ENCODE measurements at regions not wholly inside any gene's neighbourhood (a gene's known extent, or its start where the extent isn't known, plus 50 kb on each side); places are given as distances from the start of the nearest gene placed in this dataset.

DNA sequence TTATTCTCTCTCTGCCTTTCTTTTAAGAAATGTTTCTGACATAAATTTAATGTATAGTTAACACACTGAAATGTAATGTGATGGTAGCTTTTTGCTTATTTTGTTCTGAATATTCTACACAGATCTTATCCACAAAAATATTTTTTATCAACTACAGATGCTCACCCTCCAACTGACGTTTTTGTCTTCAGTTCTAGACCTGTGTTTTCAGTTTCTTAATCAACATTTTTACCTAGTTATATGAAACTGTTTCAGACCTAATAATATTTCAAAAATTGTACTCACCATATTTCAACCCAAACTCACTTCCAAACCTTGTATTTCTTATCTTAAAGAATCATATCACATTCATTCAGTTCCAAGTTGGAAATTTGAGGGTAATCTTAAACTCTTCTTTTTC lies 452.8 kb downstream of the RFPL4B start:
- TF ChIP-seq, protein P1, sequence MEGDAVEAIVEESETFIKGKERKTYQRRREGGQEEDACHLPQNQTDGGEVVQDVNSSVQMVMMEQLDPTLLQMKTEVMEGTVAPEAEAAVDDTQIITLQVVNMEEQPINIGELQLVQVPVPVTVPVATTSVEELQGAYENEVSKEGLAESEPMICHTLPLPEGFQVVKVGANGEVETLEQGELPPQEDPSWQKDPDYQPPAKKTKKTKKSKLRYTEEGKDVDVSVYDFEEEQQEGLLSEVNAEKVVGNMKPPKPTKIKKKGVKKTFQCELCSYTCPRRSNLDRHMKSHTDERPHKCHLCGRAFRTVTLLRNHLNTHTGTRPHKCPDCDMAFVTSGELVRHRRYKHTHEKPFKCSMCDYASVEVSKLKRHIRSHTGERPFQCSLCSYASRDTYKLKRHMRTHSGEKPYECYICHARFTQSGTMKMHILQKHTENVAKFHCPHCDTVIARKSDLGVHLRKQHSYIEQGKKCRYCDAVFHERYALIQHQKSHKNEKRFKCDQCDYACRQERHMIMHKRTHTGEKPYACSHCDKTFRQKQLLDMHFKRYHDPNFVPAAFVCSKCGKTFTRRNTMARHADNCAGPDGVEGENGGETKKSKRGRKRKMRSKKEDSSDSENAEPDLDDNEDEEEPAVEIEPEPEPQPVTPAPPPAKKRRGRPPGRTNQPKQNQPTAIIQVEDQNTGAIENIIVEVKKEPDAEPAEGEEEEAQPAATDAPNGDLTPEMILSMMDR (IDR thresholded peaks at IDR 0.05; ENCODE audit: control extremely low read depth, extremely low read depth, low read depth, missing control alignments) = no peak
- ChIA-PET CTCF (interaction anchor here (1.0 to 1.1 kb wide), 2 partner anchors 11 to 13 kb away, joined by 3 read pairs; no protein-coding TSS in a partner anchor), POLR2A (no interaction called here)
- no peak for DNase-seq (ENCODE audit: extremely low spot score)

DNA sequence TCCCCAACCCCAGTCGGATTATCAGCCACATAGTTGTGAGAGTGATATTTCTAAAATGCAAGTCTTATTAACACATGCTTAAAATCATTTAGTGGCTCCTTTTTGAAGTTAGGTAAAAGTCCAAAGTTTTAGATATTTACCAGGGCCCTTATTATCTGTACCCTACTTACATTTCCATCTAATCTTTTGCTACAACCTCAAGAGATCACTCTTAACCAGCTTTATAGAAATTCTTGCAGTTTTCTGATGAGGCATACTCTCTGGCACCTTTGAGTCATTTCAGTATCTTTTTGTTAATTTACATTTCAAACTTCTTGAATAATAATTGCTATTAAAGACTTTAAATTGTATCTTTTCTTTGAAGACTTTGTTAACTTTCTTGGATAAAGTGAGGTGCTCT lies 453.3 kb downstream of the RFPL4B start:
- no peak for DNase-seq (ENCODE audit: extremely low spot score)
- CTCF ChIA-PET = interaction anchor here (1.0 kb wide), 1 partner anchor 12 kb away, joined by 3 read pairs; no protein-coding TSS in a partner anchor
- POLR2A ChIA-PET = no interaction called here
- TF ChIP-seq, protein P1 (IDR thresholded peaks at IDR 0.05; ENCODE audit: control extremely low read depth, extremely low read depth, low read depth, missing control alignments) = no peak

DNA sequence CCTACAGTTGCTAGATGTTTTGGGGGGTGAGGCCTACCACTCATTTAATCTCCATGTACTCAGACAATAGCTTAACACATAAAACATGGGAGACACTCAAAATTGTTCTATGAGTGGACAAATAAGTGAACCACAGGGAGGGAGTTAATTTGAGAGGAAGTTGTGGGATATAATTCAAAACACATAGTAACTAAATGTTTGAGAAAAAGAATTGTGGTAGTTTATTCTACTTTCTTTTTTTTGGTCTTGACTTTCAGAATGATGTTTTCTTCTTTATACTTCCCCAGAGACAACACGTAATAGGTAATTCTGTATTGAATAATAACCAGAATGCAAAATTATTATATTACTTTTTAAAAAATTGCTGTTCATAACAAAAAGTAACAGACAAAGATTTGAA lies 453.8 kb downstream of the RFPL4B start:
- TF ChIP-seq, protein P1 (IDR thresholded peaks at IDR 0.05; ENCODE audit: control extremely low read depth, extremely low read depth, low read depth, missing control alignments) = no peak
- POLR2A ChIA-PET = no interaction called here
- CTCF ChIA-PET = interaction anchor here (1.0 to 1.6 kb wide), 2 partner anchors 12 to 1058 kb away, joined by 3 to 4 read pairs; no protein-coding TSS in a partner anchor
- no peak for DNase-seq (ENCODE audit: extremely low spot score)

DNA sequence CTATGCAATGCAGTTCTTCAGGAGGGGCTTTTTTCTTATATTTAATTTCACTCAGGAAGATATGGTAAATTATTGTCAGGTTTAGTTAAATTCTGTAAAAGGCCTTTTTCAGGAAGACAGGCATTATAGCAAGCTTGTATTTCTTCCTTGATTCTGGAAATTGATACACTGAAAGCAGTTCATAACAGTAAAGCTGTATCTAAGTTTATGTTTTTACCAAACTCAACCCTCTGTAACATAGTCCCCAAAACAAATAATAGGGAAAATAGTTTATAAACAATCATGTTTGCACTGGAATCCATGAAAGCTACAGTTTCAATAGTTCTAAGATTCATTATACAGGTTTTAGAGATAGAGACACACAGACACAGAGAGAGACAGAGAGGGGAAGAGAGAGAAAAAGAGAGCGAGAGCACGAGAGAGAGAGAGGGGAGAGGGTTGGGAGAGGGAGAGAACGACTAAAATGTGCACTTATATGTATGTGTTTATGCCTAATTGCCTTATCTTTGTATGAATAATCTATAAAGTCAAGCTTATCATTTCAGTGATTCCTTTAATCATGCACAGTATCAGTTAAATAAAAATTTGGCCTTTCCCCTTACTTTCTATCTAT lies 454.4 kb downstream of the RFPL4B start:
- CTCF ChIA-PET = interaction anchor here (1.2 to 1.6 kb wide), 2 partner anchors 264 to 1057 kb away, joined by 3 to 4 read pairs; no protein-coding TSS in a partner anchor
- TF ChIP-seq, protein P1 (IDR thresholded peaks at IDR 0.05; ENCODE audit: control extremely low read depth, extremely low read depth, low read depth, missing control alignments) = no peak
- POLR2A ChIA-PET = no interaction called here
- DNase-seq (ENCODE audit: extremely low spot score) = no peak

DNA sequence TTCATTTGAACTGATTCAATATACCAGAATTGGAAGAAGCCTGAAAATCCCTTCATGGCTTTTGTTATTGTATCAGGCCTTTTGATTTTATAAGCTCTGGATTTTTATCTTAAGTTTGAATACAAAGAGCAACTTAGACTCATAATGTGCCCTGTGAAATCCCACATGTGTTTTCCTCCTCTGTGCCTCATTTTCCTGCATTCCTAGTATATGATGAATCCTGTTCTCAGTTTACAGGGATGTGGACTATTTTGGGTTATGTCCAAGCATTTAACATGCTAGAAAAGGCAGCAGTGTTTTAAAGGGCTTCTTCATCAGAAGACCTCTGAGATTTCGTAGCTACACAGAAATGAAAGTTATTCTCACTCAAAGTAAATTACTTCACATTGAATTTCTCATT lies 455.0 kb downstream of the RFPL4B start:
- DNase-seq (ENCODE audit: extremely low spot score) = no peak
- CTCF ChIA-PET = interaction anchor here (1.2 to 1.6 kb wide), 2 partner anchors 263 to 1057 kb away, joined by 3 to 4 read pairs; no protein-coding TSS in a partner anchor
- TF ChIP-seq, protein P1 (IDR thresholded peaks at IDR 0.05; ENCODE audit: control extremely low read depth, extremely low read depth, low read depth, missing control alignments) = no peak
- POLR2A ChIA-PET = no interaction called here

DNA sequence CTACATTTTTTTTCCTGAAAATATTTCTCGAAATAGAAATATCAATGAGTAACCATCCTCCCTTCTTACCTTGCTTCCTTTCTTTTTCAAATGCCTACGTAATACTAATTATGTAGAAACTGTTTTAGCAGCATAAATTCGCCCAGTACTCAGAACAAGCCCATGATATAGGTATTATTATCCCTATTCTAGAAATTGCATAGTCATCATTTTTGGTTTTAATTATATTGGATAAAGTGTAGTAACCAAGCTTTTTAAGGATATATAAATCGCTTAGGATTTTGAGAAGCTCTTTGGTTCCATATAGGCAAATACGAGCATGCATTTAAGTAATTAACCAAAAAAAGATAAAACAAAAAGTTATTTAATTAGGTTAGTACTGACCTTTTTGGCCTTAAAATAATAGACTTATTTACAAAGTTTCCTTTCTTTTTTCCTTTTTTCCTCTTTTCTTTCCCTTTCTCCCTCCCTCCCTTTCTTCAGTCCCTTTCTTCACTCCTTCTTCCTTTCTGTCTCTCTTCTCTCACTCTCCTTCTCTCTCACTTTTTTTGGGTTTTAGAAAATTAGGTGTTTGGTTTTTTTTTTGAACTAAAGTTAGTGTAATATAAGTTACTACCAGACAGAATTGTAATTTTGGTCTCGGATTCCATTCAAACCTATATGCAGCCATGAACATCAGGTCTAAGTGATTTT lies 457.7 kb downstream of the RFPL4B start:
- TF ChIP-seq, protein P1 (IDR thresholded peaks at IDR 0.05; ENCODE audit: control extremely low read depth, extremely low read depth, low read depth, missing control alignments) = no peak
- no peak for DNase-seq (ENCODE audit: extremely low spot score)
- CTCF ChIA-PET = no interaction called here
- POLR2A ChIA-PET = no interaction called here

All from GM10248 (cell line).